ENCODE measurements at regions not wholly inside any gene's neighbourhood (a gene's known extent, or its start where the extent isn't known, plus 50 kb on each side); places are given as distances from the start of the nearest gene placed in this dataset.

DNA sequence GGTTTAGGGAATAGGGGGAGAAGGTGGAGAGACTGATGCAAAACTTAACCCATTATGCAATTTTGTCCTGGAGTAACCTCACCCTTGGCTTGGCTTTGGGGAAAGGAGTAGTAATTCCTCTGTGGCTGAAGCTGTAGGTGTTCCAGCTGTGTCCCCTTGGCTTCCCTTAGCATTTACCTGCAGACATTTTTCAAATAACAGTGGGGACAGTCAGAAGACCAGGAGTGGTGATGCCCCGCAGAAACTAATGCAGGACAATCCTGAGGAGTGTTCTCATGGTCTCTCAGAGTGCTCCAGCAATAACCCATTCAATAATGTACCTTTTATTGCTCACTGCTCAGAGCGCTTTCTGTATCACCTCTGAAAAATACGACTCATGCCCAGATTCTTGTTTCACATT is 282.1 kb downstream of the ZEB1 start:
- TF ChIP-seq FOXP2 (optimal IDR thresholded peaks at IDR 0.05; ENCODE audit: borderline replicate concordance, extremely low read depth, extremely low read length, insufficient read depth) (no peak), SIN3A (IDR thresholded peaks at IDR 0.05; ENCODE audit: borderline replicate concordance, insufficient read depth, low read length) (no peak)
- TF ChIP-seq, protein P1, sequence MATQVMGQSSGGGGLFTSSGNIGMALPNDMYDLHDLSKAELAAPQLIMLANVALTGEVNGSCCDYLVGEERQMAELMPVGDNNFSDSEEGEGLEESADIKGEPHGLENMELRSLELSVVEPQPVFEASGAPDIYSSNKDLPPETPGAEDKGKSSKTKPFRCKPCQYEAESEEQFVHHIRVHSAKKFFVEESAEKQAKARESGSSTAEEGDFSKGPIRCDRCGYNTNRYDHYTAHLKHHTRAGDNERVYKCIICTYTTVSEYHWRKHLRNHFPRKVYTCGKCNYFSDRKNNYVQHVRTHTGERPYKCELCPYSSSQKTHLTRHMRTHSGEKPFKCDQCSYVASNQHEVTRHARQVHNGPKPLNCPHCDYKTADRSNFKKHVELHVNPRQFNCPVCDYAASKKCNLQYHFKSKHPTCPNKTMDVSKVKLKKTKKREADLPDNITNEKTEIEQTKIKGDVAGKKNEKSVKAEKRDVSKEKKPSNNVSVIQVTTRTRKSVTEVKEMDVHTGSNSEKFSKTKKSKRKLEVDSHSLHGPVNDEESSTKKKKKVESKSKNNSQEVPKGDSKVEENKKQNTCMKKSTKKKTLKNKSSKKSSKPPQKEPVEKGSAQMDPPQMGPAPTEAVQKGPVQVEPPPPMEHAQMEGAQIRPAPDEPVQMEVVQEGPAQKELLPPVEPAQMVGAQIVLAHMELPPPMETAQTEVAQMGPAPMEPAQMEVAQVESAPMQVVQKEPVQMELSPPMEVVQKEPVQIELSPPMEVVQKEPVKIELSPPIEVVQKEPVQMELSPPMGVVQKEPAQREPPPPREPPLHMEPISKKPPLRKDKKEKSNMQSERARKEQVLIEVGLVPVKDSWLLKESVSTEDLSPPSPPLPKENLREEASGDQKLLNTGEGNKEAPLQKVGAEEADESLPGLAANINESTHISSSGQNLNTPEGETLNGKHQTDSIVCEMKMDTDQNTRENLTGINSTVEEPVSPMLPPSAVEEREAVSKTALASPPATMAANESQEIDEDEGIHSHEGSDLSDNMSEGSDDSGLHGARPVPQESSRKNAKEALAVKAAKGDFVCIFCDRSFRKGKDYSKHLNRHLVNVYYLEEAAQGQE (IDR thresholded peaks at IDR 0.05; ENCODE audit: insufficient read depth in 1 of 2, low read depth in 2 of 2, low read length in 2 of 2), result no peak

DNA sequence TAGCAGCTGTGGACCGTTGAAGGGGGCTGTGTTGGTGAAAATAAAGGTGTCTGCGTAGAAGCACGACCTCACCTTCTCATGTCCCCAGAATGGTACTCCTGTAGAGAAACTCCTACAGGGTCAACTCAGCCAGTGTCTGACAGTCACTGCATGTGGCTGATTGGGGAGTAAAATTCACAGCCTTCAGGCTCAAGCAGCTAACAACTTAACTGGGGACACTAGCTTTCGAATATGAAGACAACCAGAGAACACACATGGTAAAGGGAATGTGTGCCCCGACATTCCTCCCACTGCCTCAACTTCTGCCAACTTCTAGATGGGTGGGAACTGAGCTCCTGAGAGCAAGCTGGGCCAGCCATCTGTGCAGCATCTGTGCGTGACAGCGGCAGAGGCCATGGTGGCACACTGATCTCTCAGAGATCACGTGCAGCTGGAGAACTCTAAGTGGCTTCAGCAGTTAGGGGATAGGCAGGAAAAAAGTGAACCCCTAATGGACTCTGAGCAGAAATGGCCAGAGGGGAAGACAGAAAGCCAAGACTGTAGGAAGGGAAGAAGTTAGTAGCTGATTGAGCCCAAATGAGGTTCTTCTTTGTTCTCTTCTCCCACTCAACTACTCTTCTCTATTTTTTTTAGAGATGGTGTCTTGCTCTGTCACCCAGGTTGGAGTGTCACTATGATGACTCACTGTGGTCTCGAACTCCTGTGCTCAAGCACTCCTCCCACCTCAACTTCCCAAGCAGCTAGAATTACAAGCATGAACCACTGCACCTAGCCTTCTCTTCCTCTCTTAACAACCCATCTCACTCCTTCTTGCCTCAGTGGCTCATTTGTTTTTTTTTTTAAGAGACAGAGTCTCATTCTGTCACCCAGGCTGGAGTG is 280.8 kb downstream of the ZEB1 start:
- TF ChIP-seq, protein P1 (IDR thresholded peaks at IDR 0.05; ENCODE audit: insufficient read depth in 1 of 2, low read depth in 2 of 2, low read length in 2 of 2), result no peak
- TF ChIP-seq SIN3A (IDR thresholded peaks at IDR 0.05; ENCODE audit: borderline replicate concordance, insufficient read depth, low read length), result no peak
- TF ChIP-seq POLR2AphosphoS5 (IDR thresholded peaks at IDR 0.05; ENCODE audit: low read depth, low read length), result no peak
- no peak for TF ChIP-seq FOXP2 (optimal IDR thresholded peaks at IDR 0.05; ENCODE audit: borderline replicate concordance, extremely low read depth, extremely low read length, insufficient read depth)
- TF ChIP-seq TAF1 (IDR thresholded peaks at IDR 0.05; ENCODE audit: borderline replicate concordance, insufficient read depth, low read length), result no peak

DNA sequence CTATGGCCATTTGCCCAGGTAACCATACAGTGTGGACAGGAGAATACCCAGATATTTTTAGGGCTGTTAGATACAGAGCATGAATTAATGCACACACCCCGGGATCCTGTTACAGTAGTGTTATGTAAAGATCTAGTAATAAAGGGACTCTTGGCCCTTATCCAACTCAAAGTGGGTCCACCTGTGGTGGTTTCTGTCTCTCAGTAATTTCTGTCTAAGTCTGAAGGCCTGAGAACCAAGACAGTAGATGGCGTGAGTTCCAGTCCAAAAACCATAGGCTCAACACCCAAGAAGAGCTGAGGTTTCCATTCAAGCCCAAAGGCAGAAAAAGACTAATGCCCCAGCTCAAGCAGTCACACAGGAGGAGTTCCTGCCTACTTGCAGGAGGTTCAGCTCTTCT is 277.7 kb downstream of the ZEB1 start:
- TF ChIP-seq TAF1 (IDR thresholded peaks at IDR 0.05; ENCODE audit: borderline replicate concordance, insufficient read depth, low read length) (no peak), POLR2AphosphoS5 (IDR thresholded peaks at IDR 0.05; ENCODE audit: low read depth, low read length) (no peak), FOXP2 (optimal IDR thresholded peaks at IDR 0.05; ENCODE audit: borderline replicate concordance, extremely low read depth, extremely low read length, insufficient read depth) (no peak), SIN3A (IDR thresholded peaks at IDR 0.05; ENCODE audit: borderline replicate concordance, insufficient read depth, low read length) (no peak)
- TF ChIP-seq, protein P1 (IDR thresholded peaks at IDR 0.05; ENCODE audit: insufficient read depth in 1 of 2, low read depth in 2 of 2, low read length in 2 of 2), result no peak

DNA sequence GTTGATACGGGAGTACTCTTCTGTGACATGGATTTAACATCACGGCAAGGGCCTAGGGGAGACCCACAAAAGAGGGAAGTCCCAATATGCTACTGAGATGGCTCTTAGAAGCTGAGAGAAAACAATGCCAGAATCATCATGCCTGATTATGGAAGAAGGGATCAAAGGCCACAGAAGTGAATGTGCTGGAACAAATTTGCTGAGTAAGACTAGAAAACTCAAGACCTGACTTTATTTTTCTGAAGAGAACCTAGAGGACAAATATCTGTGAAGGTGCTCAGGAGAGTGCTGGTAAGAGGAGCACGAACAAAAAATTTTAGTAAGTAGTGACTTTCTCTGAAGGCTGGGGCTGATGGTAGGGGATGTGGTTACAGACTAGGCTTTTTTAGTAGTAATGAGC is 277.0 kb downstream of the ZEB1 start:
- no peak for TF ChIP-seq POLR2AphosphoS5 (IDR thresholded peaks at IDR 0.05; ENCODE audit: low read depth, low read length)
- no peak for TF ChIP-seq FOXP2 (optimal IDR thresholded peaks at IDR 0.05; ENCODE audit: borderline replicate concordance, extremely low read depth, extremely low read length, insufficient read depth)
- TF ChIP-seq TAF1 (IDR thresholded peaks at IDR 0.05; ENCODE audit: borderline replicate concordance, insufficient read depth, low read length), result no peak

DNA sequence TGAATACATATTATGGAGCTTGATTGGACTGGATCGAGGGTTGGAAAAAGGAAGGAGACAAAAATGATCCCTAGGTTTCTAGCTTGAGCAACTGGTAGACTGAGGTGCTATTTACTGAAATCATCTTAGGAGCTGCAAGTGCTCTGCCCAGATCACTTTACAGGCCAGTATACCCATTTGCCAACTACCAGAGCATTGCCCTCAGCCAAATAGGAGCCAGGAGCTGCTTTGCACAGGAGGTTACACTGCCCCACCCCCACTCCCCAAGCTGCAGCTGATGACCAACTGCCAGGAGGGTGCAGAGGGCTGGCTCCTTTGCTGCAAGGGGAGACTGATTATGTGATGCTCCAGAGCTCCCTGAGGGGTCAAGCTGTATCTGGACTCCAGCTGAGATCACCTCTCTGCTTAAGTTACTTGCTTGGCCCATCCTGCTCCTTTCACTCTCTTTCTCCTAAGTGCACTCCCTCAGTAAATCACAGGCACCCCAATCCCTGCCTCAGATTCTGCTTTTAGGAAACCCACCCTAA is 275.4 kb downstream of the ZEB1 start:
- TF ChIP-seq TAF1 (IDR thresholded peaks at IDR 0.05; ENCODE audit: borderline replicate concordance, insufficient read depth, low read length) (no peak), SIN3A (IDR thresholded peaks at IDR 0.05; ENCODE audit: borderline replicate concordance, insufficient read depth, low read length) (no peak), FOXP2 (optimal IDR thresholded peaks at IDR 0.05; ENCODE audit: borderline replicate concordance, extremely low read depth, extremely low read length, insufficient read depth) (no peak)

DNA sequence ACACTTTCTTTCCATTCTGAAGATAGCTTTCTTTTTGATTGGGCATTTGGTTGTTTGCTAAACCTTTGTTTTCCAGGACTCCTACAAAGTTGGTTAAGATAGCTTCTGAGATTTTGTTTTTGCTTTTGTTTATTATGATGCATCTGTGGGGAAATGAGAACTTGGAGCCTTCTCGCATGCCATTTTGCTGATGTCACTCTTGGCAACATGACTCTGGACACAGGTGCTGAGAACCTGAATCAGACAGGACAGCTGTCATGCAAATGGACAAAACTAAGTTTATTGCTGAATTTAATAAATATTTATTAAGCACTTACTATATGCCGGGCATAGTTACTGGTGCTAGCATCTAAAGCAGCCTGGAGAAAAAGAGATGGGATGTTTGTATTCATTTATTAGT is 274.1 kb downstream of the ZEB1 start:
- TF ChIP-seq FOXP2 (optimal IDR thresholded peaks at IDR 0.05; ENCODE audit: borderline replicate concordance, extremely low read depth, extremely low read length, insufficient read depth) (no peak), SIN3A (IDR thresholded peaks at IDR 0.05; ENCODE audit: borderline replicate concordance, insufficient read depth, low read length) (no peak), TAF1 (IDR thresholded peaks at IDR 0.05; ENCODE audit: borderline replicate concordance, insufficient read depth, low read length) (no peak), POLR2AphosphoS5 (IDR thresholded peaks at IDR 0.05; ENCODE audit: low read depth, low read length) (no peak)
- TF ChIP-seq, protein P1 (IDR thresholded peaks at IDR 0.05; ENCODE audit: insufficient read depth in 1 of 2, low read depth in 2 of 2, low read length in 2 of 2), result no peak

Measured in PFSK-1 (cell line).